Endothelial cell of umbilical vein (primary cell): ENCODE measurements at regions not wholly inside any gene's neighbourhood (a gene's known extent, or its start where the extent isn't known, plus 50 kb on each side); places are given as distances from the start of the nearest gene placed in this dataset.

ENCODE experiments used
- BruUV-seq: library from RNA; stranded (reverse); fragments of 400-500 nt; replicated peaks from 2 replicates; lab custom pipeline; 2021; lab: Mats Ljungman, UMichigan
- CTCF ChIA-PET: fragments of 300-600, 350-600 bp; sonication (Branson Sonifier 250); formaldehyde crosslinking; loops from one replicate; lab custom pipeline; 2021; ENCODE audit warnings: antibody characterized with exemption, inconsistent platforms; lab: Charles Lee
- POLR2A ChIA-PET: fragments of 300-600, 350-600 bp; sonication (Branson Sonifier 250); formaldehyde crosslinking; loops from one replicate; lab custom pipeline; 2021; ENCODE audit warnings: antibody characterized with exemption, inconsistent platforms; lab: Charles Lee
- DNase-seq: peaks from one replicate; pipeline ENCODE4 v3.0.0-alpha.2; 2011; ENCODE audit warnings: low read depth, low spot score
- FAIRE-seq: peaks from 2 replicates; lab custom pipeline; 2011; peaks lifted over from hg19 to GRCh38; lab: Jason Lieb, UNC
- H2AFZ ChIP-seq: 2 replicates; pipeline ENCODE4 v1.6.0; 2012; ENCODE audit warnings: low read depth, low read length, control low read depth, inconsistent platforms
- H3K27ac ChIP-seq: 2 replicates; pipeline ENCODE4 v1.5.1; 2011; ENCODE audit warnings: low read depth, mild to moderate bottlenecking, control low read depth, low read length, moderate library complexity; ENCODE audit not compliant: insufficient read depth
- H3K27me3 ChIP-seq, 2 experiments: 2 replicates each; pipeline versions ENCODE4 v1.6.0 to v1.6.1; 2011; ENCODE audit warnings: low read length in 2 of 2, mixed read lengths in 1 of 2; ENCODE audit not compliant: control insufficient read depth in 2 of 2, insufficient read depth in 2 of 2
- H3K36me3 ChIP-seq, 2 experiments: 2 replicates in 1 of 2; 3 replicates in 1 of 2; pipeline ENCODE4 v1.5.1; 2011; ENCODE audit warnings: low read length in 2 of 2, mild to moderate bottlenecking in 1 of 2, moderate library complexity in 1 of 2; ENCODE audit not compliant: control insufficient read depth in 2 of 2, insufficient read depth in 2 of 2; ENCODE audit errors: extremely low read depth in 1 of 2
- H3K4me1 ChIP-seq: 3 replicates; pipeline ENCODE4 v1.5.1; 2011; ENCODE audit warnings: mild to moderate bottlenecking, low read length; ENCODE audit not compliant: control insufficient read depth, insufficient read depth; ENCODE audit errors: extremely low read depth
- H3K4me2 ChIP-seq: 2 replicates; pipeline ENCODE4 v1.6.1; 2011; ENCODE audit warnings: low read length, control low read depth, mixed read lengths; ENCODE audit not compliant: insufficient read depth
- H3K4me3 ChIP-seq, 3 experiments: fragments of 200-600 bp in 1 of 3; sonication (generic), shearing (Covaris generic) in 1 of 3; replicated peaks in 1 of 3; 2 replicates each; pipeline ENCODE4 v1.5.1; 2011 to 2016; ENCODE audit warnings: control low read depth in 3 of 3, low read length in 3 of 3, mild to moderate bottlenecking in 2 of 3, inconsistent platforms in 1 of 3, low read depth in 1 of 3, moderate library complexity in 1 of 3; ENCODE audit not compliant: insufficient read depth in 1 of 3
- H3K79me2 ChIP-seq: 2 replicates; pipeline ENCODE4 v1.6.0; 2012; ENCODE audit warnings: low read length, inconsistent platforms; ENCODE audit not compliant: control insufficient read depth, insufficient read depth
- H3K9ac ChIP-seq: replicated peaks from 2 replicates; pipeline ENCODE3; 2011; ENCODE audit warnings: low read length, control low read depth; ENCODE audit not compliant: insufficient read depth; ENCODE audit errors: extremely low read depth
- H3K9me1 ChIP-seq: replicated peaks from 3 replicates; pipeline ENCODE4 v1.6.0; 2011; ENCODE audit warnings: mild to moderate bottlenecking, low read length; ENCODE audit not compliant: control insufficient read depth, insufficient read depth; ENCODE audit errors: extremely low read depth
- H3K9me3 ChIP-seq: replicated peaks from 2 replicates; pipeline ENCODE4 v1.5.1; 2012; ENCODE audit warnings: low read length, inconsistent platforms; ENCODE audit not compliant: control insufficient read depth, insufficient read depth
- H4K20me1 ChIP-seq: replicated peaks from 2 replicates; pipeline ENCODE3; 2011; ENCODE audit warnings: mild to moderate bottlenecking, low read length; ENCODE audit not compliant: control insufficient read depth, insufficient read depth; ENCODE audit errors: extremely low read depth
- EZH2 ChIP-seq: IDR thresholded peaks from 2 replicates; pipeline ENCODE4 v1.6.1; 2012; ENCODE audit warnings: borderline replicate concordance, low read depth, mild to moderate bottlenecking, moderate library complexity, low read length, inconsistent platforms; ENCODE audit not compliant: severe bottlenecking
- FOS ChIP-seq: IDR thresholded peaks from 2 replicates; pipeline ENCODE4 v1.6.1; 2011; ENCODE audit warnings: mild to moderate bottlenecking, low read length, moderate library complexity, borderline replicate concordance; ENCODE audit not compliant: insufficient read depth
- GATA2 ChIP-seq: IDR thresholded peaks from 2 replicates; pipeline ENCODE4 v1.7.0; 2011; ENCODE audit warnings: low read depth, mild to moderate bottlenecking, moderate library complexity, mixed read lengths, low read length; ENCODE audit not compliant: insufficient read length, insufficient read depth
- POLR2A ChIP-seq: IDR thresholded peaks from 2 replicates; pipeline ENCODE4 v1.6.1; 2012; ENCODE audit warnings: low read depth, mild to moderate bottlenecking, control low read depth, low read length
- POLR2AphosphoS5 ChIP-seq: IDR thresholded peaks from 2 replicates; pipeline ENCODE4 v1.6.1; 2012; ENCODE audit warnings: low read depth, mild to moderate bottlenecking, control low read depth, low read length, moderate library complexity; ENCODE audit not compliant: insufficient read depth
- dilution Hi-C: fragments of 300-500 bp; cut with MboI; formaldehyde crosslinking; loops from one replicate; pipeline ENCODE4 v1.15.0; 2019; ENCODE audit warnings: low sequenced_read_pairs; ENCODE audit not compliant: extremely low pct_ligation_motif_present
- intact Hi-C: fragments of 100-400 bp; cut with micrococcal nuclease; formaldehyde crosslinking; loops from one replicate; pipeline ENCODE4 v1.10.0; 2022
- TF ChIP-seq, protein P1 (sequence below), 2 donors: IDR thresholded peaks; 1 replicate in 1 of 2; 2 replicates in 1 of 2; pipeline ENCODE4 v1.5.1; 2011; ENCODE audit warnings: low read length in 2 of 2, mild to moderate bottlenecking in 2 of 2, moderate library complexity in 2 of 2, control low read depth in 1 of 2, inconsistent platforms in 1 of 2, low read depth in 1 of 2; ENCODE audit not compliant: insufficient read depth in 1 of 2; ENCODE audit errors: extremely low read depth in 1 of 2

DNA sequence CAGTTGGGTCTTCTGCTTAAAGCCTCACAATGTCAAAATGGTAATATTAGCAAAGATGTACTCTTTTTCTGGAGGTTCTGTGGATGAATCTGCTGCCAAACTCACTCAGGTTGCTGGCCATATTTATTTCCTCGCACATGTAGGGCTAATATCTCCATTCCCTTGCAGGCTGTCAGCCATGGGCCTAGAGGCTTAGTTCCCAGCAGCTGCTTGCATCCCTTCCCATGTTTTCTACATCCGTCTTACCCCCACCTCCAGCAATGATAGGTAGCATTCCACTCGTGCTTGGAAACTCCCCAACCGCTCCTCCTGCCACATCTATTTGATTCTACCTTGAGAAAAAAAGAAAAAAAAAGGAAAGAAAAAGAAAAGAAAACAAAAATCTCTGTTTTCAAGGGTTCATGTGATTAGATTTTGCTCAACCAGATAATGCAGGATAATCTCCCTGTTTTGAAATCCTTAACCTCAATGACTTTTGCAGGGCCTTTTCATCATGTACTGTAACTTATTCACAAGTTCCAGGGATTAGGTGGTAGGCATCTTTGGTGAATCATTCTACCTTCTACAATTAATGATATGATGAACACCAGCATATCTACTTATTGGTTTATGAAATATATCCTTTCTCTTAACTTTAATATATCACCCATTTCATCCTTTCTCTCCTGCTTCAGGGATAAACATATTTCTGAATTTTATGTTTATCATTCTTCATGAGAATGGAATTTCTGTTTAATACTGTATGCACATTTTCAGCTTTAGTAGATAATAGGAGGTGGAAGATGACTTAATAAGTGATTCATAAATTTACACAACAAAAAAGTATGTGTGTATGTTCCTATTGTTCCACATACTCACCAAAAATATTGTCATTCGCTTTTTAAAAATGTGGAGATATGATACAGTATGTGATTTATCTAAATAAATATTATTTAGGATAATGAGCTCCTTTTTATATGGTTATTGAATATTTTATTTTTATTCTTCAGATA, 931.9 kb downstream of the SLITRK5 start:
- DNase-seq (no peak), FAIRE-seq (no peak)
- Histone ChIP-seq H3K27ac (no peak overlapping the region), H4K20me1 (no peaks in the 10 kb centered on the region), H3K4me3 (no peak overlapping the region), H3K9me1 (no peaks in the 10 kb centered on the region), H3K27me3 (no peaks in the 10 kb centered on the region), H3K9me3 (no peaks in the 10 kb centered on the region), H3K9ac (no peak overlapping the region), H3K4me1 (no peaks in the 10 kb centered on the region), H3K79me2 (no peaks in the 10 kb centered on the region), H3K36me3 (no peaks in the 10 kb centered on the region), H2AFZ (no peak overlapping the region), H3K4me2 (no peak overlapping the region)
- TF ChIP-seq GATA2 (no peak), EZH2 (no peak), FOS (no peak), POLR2AphosphoS5 (no peak), POLR2A (no peak)
- TF ChIP-seq, protein P1, sequence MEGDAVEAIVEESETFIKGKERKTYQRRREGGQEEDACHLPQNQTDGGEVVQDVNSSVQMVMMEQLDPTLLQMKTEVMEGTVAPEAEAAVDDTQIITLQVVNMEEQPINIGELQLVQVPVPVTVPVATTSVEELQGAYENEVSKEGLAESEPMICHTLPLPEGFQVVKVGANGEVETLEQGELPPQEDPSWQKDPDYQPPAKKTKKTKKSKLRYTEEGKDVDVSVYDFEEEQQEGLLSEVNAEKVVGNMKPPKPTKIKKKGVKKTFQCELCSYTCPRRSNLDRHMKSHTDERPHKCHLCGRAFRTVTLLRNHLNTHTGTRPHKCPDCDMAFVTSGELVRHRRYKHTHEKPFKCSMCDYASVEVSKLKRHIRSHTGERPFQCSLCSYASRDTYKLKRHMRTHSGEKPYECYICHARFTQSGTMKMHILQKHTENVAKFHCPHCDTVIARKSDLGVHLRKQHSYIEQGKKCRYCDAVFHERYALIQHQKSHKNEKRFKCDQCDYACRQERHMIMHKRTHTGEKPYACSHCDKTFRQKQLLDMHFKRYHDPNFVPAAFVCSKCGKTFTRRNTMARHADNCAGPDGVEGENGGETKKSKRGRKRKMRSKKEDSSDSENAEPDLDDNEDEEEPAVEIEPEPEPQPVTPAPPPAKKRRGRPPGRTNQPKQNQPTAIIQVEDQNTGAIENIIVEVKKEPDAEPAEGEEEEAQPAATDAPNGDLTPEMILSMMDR (IDR thresholded peaks at IDR 0.05; ENCODE audit: extremely low read depth in 1 of 2, insufficient read depth in 1 of 2, low read depth in 1 of 2, low read length in 2 of 2): no peak
- ChIA-PET POLR2A (no interaction called here), CTCF (no interaction called here)
- intact Hi-C loops: no loop called here
- dilution Hi-C loops: no loop called here
- no TSS peak for BruUV-seq
